B cell (primary cell): ENCODE measurements at regions not wholly inside any gene's neighbourhood (a gene's known extent, or its start where the extent isn't known, plus 50 kb on each side); places are given as distances from the start of the nearest gene placed in this dataset.

Experiments
- ATAC-seq: fragments of 200-7000 bp; cut with Tn5 transposase; one replicate; pipeline ENCODE4 v1.10.0; 2021; ENCODE audit warnings: low read depth, mild to moderate bottlenecking, moderate number of reproducible peaks, moderate library complexity
- CTCF ChIA-PET: fragments of 350-600 bp; sonication (Branson Sonifier 250); formaldehyde crosslinking; loops from one replicate; lab custom pipeline; 2021; ENCODE audit warnings: antibody characterized with exemption, inconsistent platforms; lab: Charles Lee
- POLR2A ChIA-PET: fragments of 350-600 bp; sonication (Branson Sonifier 250); formaldehyde crosslinking; loops from one replicate; lab custom pipeline; 2021; ENCODE audit warnings: antibody characterized with exemption; lab: Charles Lee
- DNase-seq: peaks from one replicate; pipeline ENCODE4 v3.0.0; 2013
- H2AFZ ChIP-seq: 2 replicates; pipeline ENCODE4 v1.6.1; 2012; ENCODE audit warnings: mild to moderate bottlenecking, low read depth, low read length; ENCODE audit not compliant: insufficient read depth, poor library complexity, severe bottlenecking
- H3K27ac ChIP-seq, 2 donors: 1 replicate in 1 of 2; 2 replicates in 1 of 2; pipeline ENCODE4 v1.5.1; 2012 to 2013; ENCODE audit warnings: low read length in 2 of 2, mild to moderate bottlenecking in 2 of 2, moderate library complexity in 1 of 2
- H3K27me3 ChIP-seq, 4 experiments: fragments of 200-600 bp in 1 of 4; sonication (generic) in 1 of 4; replicated peaks in 1 of 4; 1 replicate in 2 of 4; 2 replicates in 2 of 4; pipeline versions ENCODE4 v1.6.1 to v1.7.0; 2013 to 2016; ENCODE audit warnings: low read length in 3 of 4, mild to moderate bottlenecking in 2 of 4, mixed read lengths in 1 of 4, moderate library complexity in 1 of 4; ENCODE audit not compliant: insufficient read depth in 4 of 4, control insufficient read depth in 3 of 4; ENCODE audit errors: control extremely low read depth in 1 of 4
- H3K36me3 ChIP-seq, 2 experiments: replicated peaks in 1 of 2; 1 replicate in 1 of 2; 2 replicates in 1 of 2; pipeline versions ENCODE4 v1.6.1 to v1.7.1; 2013; ENCODE audit warnings: low read length in 1 of 2; ENCODE audit not compliant: insufficient read depth in 2 of 2, control insufficient read depth in 1 of 2; ENCODE audit errors: control extremely low read depth in 1 of 2, extremely low read depth in 1 of 2
- H3K4me1 ChIP-seq, 2 donors: fragments of 200-600 bp in 1 of 2; sonication (generic) in 1 of 2; 1 replicate in 1 of 2; 2 replicates in 1 of 2; pipeline versions ENCODE4 v1.5.1 to v1.6.1; 2013 to 2017; ENCODE audit warnings: low read length in 2 of 2; ENCODE audit not compliant: control insufficient read depth in 2 of 2, insufficient read depth in 2 of 2
- H3K4me2 ChIP-seq: replicated peaks from 2 replicates; pipeline ENCODE3; 2012; ENCODE audit warnings: mild to moderate bottlenecking, low read depth, low read length; ENCODE audit not compliant: poor library complexity, severe bottlenecking
- H3K4me3 ChIP-seq, 5 experiments: fragments of 200-600 bp in 1 of 5; sonication (generic) in 1 of 5; 1 replicate in 3 of 5; 2 replicates in 2 of 5; pipeline versions ENCODE4 v1.5.1 to v1.7.0; 2011 to 2016; ENCODE audit warnings: low read length in 4 of 5, mild to moderate bottlenecking in 4 of 5, low read depth in 2 of 5, control low read depth in 1 of 5, moderate library complexity in 1 of 5; ENCODE audit not compliant: insufficient read depth in 1 of 5; ENCODE audit errors: control extremely low read depth in 1 of 5, extremely low read depth in 1 of 5
- H3K79me2 ChIP-seq: fragments of 200-600 bp; sonication (generic); one replicate; pipeline ENCODE4 v1.6.0; 2016; ENCODE audit warnings: low read length; ENCODE audit not compliant: control insufficient read depth, insufficient read depth
- H3K9ac ChIP-seq: fragments of 200-600 bp; sonication (generic); 2 replicates; pipeline ENCODE4 v1.6.1; 2017; ENCODE audit warnings: mild to moderate bottlenecking, low read length, moderate library complexity
- H3K9me3 ChIP-seq, 3 donors: one replicate each; pipeline versions ENCODE4 v1.6.1 to v1.7.1; 2013; ENCODE audit warnings: low read length in 2 of 3; ENCODE audit not compliant: control insufficient read depth in 2 of 3, insufficient read depth in 1 of 3; ENCODE audit errors: control extremely low read depth in 1 of 3
- H4K20me1 ChIP-seq: 2 replicates; pipeline ENCODE4 v1.6.0; 2012; ENCODE audit warnings: mild to moderate bottlenecking, low read length; ENCODE audit not compliant: insufficient read depth, control insufficient read depth, poor library complexity, severe bottlenecking
- H3K27ac Mint-ChIP-seq: one replicate; pipeline ENCODE4 v1.8.0; 2021; ENCODE audit warnings: mixed read lengths
- H3K27me3 Mint-ChIP-seq: one replicate; pipeline ENCODE4 v1.8.0; 2021; ENCODE audit warnings: mixed read lengths
- H3K4me1 Mint-ChIP-seq: one replicate; pipeline ENCODE4 v1.8.0; 2021; ENCODE audit warnings: mixed read lengths
- H3K4me3 Mint-ChIP-seq: one replicate; pipeline ENCODE4 v1.8.0; 2021; ENCODE audit warnings: mixed read lengths
- H3K9me3 Mint-ChIP-seq: one replicate; pipeline ENCODE4 v1.8.0; 2022; ENCODE audit warnings: mixed read lengths; ENCODE audit not compliant: insufficient read depth
- CTCF ChIP-seq: fragments of 200-600 bp; IDR thresholded peaks from one replicate; pipeline ENCODE4 v1.8.0; 2022; ENCODE audit warnings: antibody characterized with exemption, mild to moderate bottlenecking
- EZH2 ChIP-seq: IDR thresholded peaks from 2 replicates; pipeline ENCODE4 v1.6.1; 2012; ENCODE audit warnings: borderline replicate concordance, low read depth, mild to moderate bottlenecking, moderate library complexity, low read length; ENCODE audit not compliant: insufficient read depth, poor library complexity, severe bottlenecking
- WGBS: methylation state at CpG from one replicate; pipeline ENCODE4 v1.1.5; 2013; ENCODE audit warnings: missing lambda C conversion rate; ENCODE audit not compliant: insufficient coverage; 5-methylcytosine and 5-hydroxymethylcytosine counted together
- intact Hi-C: fragments of 100-400 bp; cut with micrococcal nuclease; formaldehyde crosslinking; loops from one replicate; pipeline ENCODE4 v1.10.0; 2022

- no peaks in the 10 kb centered on the region for H4K20me1 ChIP-seq
- H3K27me3 Mint-ChIP-seq: peaks cover 11% of the 10 kb centered on the region
- H3K27ac ChIP-seq: no peak overlapping the region
- ATAC-seq: no peak
- no peak overlapping the region for H3K4me3 ChIP-seq
- intact Hi-C loops: no loop called here
- no peaks in the 10 kb centered on the region for H3K79me2 ChIP-seq
- H3K9me3 Mint-ChIP-seq: peaks cover 7% of the 10 kb centered on the region
- no peak overlapping the region for H3K4me2 ChIP-seq
- no peak for DNase-seq
- POLR2A ChIA-PET: no interaction called here
- H3K4me1 Mint-ChIP-seq: no peaks in the 10 kb centered on the region
- CTCF ChIA-PET: no interaction called here
- H3K27ac Mint-ChIP-seq: no peak overlapping the region
- peaks cover 0 to 21% (median 10%) of the 10 kb centered on the region in 3 donors for H3K9me3 ChIP-seq
- WGBS: no CpG with 5 or more reads among the region's 2 CpGs
- H3K9ac ChIP-seq: no peak overlapping the region
- no peaks in the 10 kb centered on the region for H3K4me1 ChIP-seq
- H3K27me3 ChIP-seq: no peaks in the 10 kb centered on the region
- TF ChIP-seq EZH2 (no peak), CTCF (no peak)
- H2AFZ ChIP-seq: no peak overlapping the region
- H3K36me3 ChIP-seq: no peaks in the 10 kb centered on the region
- H3K4me3 Mint-ChIP-seq: no peak overlapping the region
Observed at GRCh38 chr7:112648781-112649180, 141.4 kb downstream of the TMEM168 start.

GRCh38 chr7:112649560-112649959 is 140.6 kb downstream of the TMEM168 start:
- Mint-ChIP-seq H3K27ac (no peak overlapping the region), H3K4me3 (no peak overlapping the region), H3K4me1 (no peaks in the 10 kb centered on the region), H3K27me3 (peaks cover 11% of the 10 kb centered on the region), H3K9me3 (peaks cover 7% of the 10 kb centered on the region)
- no peaks in the 10 kb centered on the region for H3K27me3 ChIP-seq
- no peak overlapping the region for H3K9ac ChIP-seq
- CTCF ChIA-PET: no interaction called here
- POLR2A ChIA-PET: no interaction called here
- TF ChIP-seq CTCF (no peak), EZH2 (no peak)
- no peak overlapping the region for H2AFZ ChIP-seq
- H3K4me3 ChIP-seq: no peak overlapping the region
- H3K4me1 ChIP-seq: no peaks in the 10 kb centered on the region
- no peak overlapping the region for H3K4me2 ChIP-seq
- H3K27ac ChIP-seq: no peak overlapping the region
- no peaks in the 10 kb centered on the region for H3K79me2 ChIP-seq
- no peaks in the 10 kb centered on the region for H3K36me3 ChIP-seq
- intact Hi-C loops: no loop called here
- ATAC-seq (no peak), DNase-seq (no peak)
- H3K9me3 ChIP-seq: peaks cover 0 to 21% (median 10%) of the 10 kb centered on the region in 3 donors
- H4K20me1 ChIP-seq: no peaks in the 10 kb centered on the region
